GM12801 (cell line): ENCODE measurements at regions not wholly inside any gene's neighbourhood (a gene's known extent, or its start where the extent isn't known, plus 50 kb on each side); places are given as distances from the start of the nearest gene placed in this dataset.

Source experiments
- CTCF ChIP-seq: IDR thresholded peaks from one replicate; pipeline ENCODE4 v1.5.1; 2011; ENCODE audit warnings: control low read depth; ENCODE audit not compliant: insufficient read length; ENCODE audit errors: extremely low read depth

GRCh38 chr5:36355516-36355915, 53.8 kb upstream of the RANBP3L start:
- TF ChIP-seq CTCF = no peak

- no peak for TF ChIP-seq CTCF
These were observed 55.2 kb upstream of the RANBP3L start for GRCh38 chr5:36356915-36357314.

GRCh38 chr5:36357391-36357975, 55.8 kb upstream of the RANBP3L start:
- TF ChIP-seq CTCF = no peak

- no peak for TF ChIP-seq CTCF
These were observed 57.6 kb upstream of the RANBP3L start for GRCh38 chr5:36359267-36359666.

- TF ChIP-seq CTCF = no peak
These were observed 58.6 kb upstream of the RANBP3L start for GRCh38 chr5:36360307-36360706.

GRCh38 chr5:36363101-36363500, 61.4 kb upstream of the RANBP3L start:
- no peak for TF ChIP-seq CTCF

- no peak for TF ChIP-seq CTCF
These were observed 62.0 kb upstream of the RANBP3L start for GRCh38 chr5:36363744-36364143.

- TF ChIP-seq CTCF = no peak
These were observed 62.8 kb upstream of the RANBP3L start for GRCh38 chr5:36364473-36364872.
